HUDEP-2 (cell line): ENCODE measurements at regions not wholly inside any gene's neighbourhood (a gene's known extent, or its start where the extent isn't known, plus 50 kb on each side); places are given as distances from the start of the nearest gene placed in this dataset.
"Not testable (repeated sequence)": the region's sequence is repeated elsewhere in the genome, so short reads cannot be mapped to it uniquely, and the experiment has no call there.

Experiments used
- DNase-seq, 76 experiments: peaks; one replicate each; lab custom pipeline; 2025; ENCODE audit not compliant: unreplicated experiment in 76 of 76; lab: John Stamatoyannopoulos, UW

DNA sequence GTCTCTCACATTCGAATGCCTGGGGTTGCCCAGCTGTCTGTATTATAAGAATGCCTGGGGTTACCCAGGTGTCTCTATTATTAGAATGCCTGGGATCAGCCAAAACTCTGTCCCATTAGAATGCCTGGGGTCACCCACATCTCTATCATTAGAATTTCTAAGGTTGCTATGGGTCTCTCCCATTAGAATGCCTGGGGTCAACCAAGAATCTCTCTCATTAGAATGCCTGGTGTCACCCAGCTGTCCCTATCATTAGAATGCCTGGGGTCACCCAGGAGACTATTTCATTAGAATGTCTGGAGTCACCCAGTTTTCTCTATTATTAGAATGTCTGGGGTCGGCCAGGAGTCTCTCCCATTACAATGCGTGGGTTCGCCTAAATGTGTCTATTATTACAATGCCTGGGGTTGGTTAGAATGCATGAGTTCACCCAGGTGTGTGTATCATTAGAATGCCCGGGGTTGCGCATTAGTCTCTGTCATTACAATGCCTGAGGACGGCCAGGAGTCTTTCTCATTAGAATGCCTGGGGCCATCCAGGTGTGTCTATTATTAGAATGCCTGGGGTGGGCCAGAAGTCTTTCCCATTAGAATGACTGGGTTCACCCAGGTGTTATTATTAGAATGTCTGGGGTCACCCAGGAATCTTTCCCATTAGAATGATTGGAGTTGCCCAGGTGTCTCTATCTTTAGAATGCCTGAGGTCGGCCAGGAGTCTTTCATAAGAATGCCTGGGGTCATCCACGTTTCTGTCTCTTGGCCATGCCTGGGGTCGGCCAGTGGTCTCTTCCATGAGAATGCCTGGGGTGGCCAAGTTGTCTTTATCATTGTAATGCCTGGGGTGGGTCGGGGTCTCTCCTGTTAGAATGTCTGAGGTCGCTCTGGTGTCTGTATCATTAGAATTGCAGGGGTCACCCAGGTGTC is 59.6 kb downstream of the RNF187 start:
- no peak for DNase-seq

DNA sequence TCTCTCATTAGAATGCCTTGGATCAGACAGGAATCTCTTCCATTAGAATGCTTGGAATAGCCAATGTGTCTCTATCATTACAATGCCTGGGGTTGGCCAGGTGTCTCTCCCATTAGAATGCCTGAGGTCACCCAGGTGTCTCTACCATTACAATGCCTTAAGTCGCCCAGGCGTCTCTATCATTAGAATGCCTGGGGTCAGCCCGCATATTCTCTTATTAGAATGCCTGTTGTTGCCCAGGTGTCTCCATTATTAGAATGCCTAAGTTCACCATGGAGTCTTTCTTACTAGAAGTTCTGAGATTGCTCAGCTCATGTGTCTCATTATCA is 60.2 kb downstream of the RNF187 start:
- DNase-seq, result no peak

DNA sequence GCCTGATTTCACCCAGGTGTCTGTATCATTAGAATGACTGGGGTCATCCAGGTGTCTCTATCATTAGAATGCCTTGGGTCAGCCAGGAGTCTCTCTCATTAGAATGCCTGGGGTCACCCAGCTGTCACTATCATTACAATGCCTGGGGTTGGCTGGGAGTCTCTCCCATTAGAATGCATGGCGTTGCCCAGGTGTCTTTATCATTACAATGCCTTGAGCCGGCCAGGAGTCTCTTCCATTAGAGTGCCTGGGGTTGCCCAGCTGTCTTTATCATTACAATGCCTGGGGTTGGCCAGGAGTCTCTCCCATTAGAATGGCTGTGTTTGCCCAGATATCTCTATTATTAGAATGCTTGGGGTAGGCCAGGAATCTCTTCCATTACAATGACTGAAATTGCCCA is 61.6 kb downstream of the RNF187 start:
- DNase-seq, result no peak

- no peak for DNase-seq
These were observed 65.5 kb downstream of the RNF187 start for GRCh38 chr1:228552596-228553176.

DNA sequence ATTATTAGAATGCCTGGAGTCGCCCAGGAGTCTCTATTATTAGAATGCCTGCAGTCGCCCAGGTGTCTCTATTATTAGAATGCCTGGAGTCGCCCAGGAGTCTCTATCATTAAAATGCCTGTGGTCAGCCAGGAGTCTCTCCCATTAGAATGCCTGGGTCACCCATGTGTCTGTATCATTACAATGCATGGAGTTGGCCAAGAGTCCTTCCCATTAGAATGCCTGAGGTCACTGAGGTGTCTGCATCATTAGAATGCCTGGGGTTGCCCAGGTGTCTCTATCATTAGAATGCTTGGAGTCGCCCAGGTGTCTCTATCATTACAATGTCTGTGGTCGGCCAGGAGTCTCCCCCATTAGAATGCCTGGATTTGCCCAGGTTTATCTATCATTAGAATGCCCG is 66.9 kb downstream of the RNF187 start:
- DNase-seq, result no peak

DNA sequence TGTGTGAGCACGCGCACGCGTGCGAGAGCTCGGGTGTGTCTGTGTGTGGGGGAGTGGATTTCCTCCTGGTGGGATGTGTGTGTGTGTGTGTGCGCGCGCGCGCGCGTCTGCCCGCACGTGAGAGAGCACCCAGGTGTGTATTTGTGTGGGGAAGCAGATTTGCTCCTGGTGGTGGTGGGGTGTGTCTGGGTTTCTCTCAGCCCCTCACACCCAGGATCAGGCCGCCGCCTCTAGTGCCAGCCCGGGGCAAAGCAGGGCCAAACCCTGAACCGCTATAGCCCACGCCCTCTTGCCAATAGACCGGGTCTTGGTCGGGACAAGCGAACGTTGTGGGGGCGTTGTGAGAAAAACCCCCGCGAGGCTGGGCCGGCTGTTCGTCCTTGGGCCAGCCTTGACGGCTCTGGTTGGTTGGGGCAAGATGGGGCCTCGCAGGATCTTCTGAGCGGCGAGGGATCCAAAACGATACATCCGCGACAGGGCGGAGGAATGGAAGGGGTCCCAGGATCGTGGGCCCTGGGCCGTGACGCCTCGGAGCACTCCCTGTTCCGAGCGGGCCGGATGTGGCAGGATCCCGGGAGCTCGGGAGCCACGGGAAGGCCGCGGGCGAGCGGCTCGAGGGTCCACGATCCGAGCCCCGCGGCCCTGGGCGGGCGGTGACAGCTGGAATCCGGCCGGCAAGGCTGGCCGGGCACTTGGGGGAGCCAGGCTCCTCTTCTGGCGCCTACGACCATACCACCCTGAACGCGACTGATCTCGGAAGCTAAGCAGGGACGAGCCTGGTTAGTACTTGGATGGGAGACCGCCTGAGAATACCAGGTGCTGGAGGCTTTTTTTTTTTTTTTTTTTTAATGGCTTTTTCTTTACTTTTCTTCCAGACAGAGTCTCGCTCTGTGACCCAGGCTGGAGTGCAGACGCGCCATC is 68.2 kb downstream of the RNF187 start:
- DNase-seq, result peak in 19 of 76 experiments; percentile 2 to 31 (median 6)

- not testable (repeated sequence) for DNase-seq
These were observed 69.7 kb downstream of the RNF187 start for GRCh38 chr1:228556634-228557430.
